ENCODE measurements at regions not wholly inside any gene's neighbourhood (a gene's known extent, or its start where the extent isn't known, plus 50 kb on each side); places are given as distances from the start of the nearest gene placed in this dataset.

DNA sequence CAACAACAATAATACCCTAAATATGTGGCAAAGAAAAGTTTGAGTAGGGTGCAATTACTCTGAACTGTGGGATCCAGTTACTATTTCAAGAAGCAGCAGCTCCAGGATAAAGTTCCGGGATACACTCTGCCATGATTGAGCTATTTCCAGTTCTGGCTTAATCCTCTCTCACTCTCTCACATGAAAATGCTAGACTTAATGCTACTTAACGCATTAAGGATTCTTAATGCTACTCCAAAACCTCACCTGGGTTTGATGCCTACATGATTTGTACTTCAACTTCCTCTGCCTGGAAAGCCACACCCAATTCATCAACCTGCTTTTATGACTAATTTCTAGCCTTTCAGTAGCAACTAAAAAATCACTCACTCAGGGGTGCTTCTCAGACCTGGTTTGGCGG, 151.1 kb upstream of the HNMT start:
- TF ChIP-seq, protein P1, sequence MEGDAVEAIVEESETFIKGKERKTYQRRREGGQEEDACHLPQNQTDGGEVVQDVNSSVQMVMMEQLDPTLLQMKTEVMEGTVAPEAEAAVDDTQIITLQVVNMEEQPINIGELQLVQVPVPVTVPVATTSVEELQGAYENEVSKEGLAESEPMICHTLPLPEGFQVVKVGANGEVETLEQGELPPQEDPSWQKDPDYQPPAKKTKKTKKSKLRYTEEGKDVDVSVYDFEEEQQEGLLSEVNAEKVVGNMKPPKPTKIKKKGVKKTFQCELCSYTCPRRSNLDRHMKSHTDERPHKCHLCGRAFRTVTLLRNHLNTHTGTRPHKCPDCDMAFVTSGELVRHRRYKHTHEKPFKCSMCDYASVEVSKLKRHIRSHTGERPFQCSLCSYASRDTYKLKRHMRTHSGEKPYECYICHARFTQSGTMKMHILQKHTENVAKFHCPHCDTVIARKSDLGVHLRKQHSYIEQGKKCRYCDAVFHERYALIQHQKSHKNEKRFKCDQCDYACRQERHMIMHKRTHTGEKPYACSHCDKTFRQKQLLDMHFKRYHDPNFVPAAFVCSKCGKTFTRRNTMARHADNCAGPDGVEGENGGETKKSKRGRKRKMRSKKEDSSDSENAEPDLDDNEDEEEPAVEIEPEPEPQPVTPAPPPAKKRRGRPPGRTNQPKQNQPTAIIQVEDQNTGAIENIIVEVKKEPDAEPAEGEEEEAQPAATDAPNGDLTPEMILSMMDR (conservative IDR thresholded peaks at IDR 0.05): no peak
- no peak for TF ChIP-seq EZH2 (IDR thresholded peaks at IDR 0.05; ENCODE audit: low read depth)
